Stimulated activated CD8-positive, alpha-beta memory T cell treated with anti-CD3 and anti-CD28 coated beads, Interleukin-7, amount 100 ng/mL, for 4 hours (primary cell): ENCODE measurements at regions not wholly inside any gene's neighbourhood (a gene's known extent, or its start where the extent isn't known, plus 50 kb on each side); places are given as distances from the start of the nearest gene placed in this dataset.
"Not testable (repeated sequence)": the region's sequence is repeated elsewhere in the genome, so short reads cannot be mapped to it uniquely, and the experiment has no call there.

Experiments
- DNase-seq, 2 donors: peaks; one replicate each; pipeline ENCODE4 v3.0.0-alpha.2; 2020; ENCODE audit warnings: low read depth in 2 of 2

DNA sequence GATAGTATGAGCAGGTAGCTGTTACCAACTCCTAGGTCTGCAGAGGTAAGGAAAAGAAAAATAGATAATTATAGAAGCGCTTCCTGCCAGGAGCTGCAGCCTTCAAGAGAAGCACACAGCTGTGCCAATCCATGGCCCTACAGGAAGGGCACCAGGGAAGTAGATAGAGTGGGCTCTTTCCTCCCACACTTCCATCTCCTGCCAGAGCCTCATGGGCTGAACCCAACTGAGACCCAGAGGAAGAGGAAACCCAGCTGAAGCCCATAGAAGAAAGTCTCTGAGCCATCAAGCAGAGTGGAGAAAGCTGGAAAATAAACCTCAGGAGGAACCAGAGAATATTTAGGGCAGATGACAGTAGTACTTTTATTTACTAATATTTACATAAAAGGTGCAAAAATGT, 146.7 kb upstream of the ATXN1 start:
- DNase-seq, result no peak

GRCh38 chr6:16904957-16905356, 143.7 kb upstream of the ATXN1 start:
- DNase-seq, result no peak

GRCh38 chr6:16903470-16903869, 142.2 kb upstream of the ATXN1 start:
- DNase-seq, result no peak

GRCh38 chr6:16902502-16902901, 141.2 kb upstream of the ATXN1 start:
- no peak for DNase-seq

- no peak for DNase-seq
Observed at GRCh38 chr6:16901782-16902181, 140.5 kb upstream of the ATXN1 start.

DNA sequence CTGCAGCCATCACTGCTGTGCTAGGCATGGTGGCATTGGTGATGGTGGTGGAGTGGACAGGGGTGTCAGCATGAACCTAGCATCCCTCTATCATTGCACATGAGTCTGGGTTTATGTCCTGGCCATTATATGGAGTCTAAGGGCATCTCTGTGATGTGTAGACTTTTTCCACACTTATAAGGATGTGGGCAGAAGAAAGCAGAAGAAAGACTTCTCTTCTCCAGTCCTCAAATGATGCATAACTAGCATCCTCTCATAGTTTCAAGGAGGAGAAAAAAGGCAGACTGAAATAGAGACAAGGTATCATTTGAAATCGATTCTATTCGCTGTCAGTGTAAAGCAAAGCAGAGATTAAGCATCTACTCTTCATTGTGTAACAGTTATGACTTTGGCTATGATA, 140.0 kb upstream of the ATXN1 start:
- DNase-seq, result no peak

GRCh38 chr6:16898640-16899396, 137.6 kb upstream of the ATXN1 start:
- DNase-seq, result no peak

GRCh38 chr6:16897669-16898068, 136.4 kb upstream of the ATXN1 start:
- DNase-seq, result no peak

GRCh38 chr6:16894301-16894700, 133.0 kb upstream of the ATXN1 start:
- no peak for DNase-seq

GRCh38 chr6:16891110-16891509, 129.8 kb upstream of the ATXN1 start:
- DNase-seq, result not testable (repeated sequence)

DNA sequence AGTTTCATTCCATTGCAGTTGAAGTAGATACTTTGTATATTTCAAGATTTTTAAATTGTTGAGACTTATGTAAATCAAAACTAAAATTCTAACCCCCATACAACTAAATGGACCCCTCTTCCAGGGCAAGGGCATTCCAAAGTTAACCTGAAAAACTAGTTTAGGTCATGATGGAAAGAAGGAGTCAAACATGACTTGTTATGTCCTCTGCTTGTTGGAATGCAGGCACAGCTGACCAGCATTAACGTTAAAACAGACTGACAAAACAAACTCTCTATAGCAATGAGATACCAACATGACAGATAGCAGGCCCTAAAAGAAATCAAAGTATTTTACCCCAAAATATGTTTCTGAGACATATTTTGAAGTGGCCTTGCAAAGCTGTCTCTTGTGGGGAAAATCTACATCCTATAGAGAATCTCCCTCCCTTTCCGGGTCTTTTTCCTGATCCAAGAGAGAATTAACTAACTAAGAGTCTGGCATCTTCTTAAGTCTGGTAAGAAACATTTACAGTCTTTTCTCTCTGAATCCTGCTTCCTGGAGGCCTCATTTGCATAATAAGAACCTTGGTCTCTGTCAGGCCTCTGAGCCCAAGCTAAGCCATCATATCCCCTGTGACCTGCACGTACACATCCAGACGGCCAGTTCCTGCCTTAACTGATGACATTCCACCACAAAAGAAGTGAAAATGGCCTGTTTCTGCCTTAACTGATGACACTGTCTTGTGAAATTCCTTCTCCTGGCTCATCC, 124.3 kb upstream of the ATXN1 start:
- DNase-seq, result no peak

DNA sequence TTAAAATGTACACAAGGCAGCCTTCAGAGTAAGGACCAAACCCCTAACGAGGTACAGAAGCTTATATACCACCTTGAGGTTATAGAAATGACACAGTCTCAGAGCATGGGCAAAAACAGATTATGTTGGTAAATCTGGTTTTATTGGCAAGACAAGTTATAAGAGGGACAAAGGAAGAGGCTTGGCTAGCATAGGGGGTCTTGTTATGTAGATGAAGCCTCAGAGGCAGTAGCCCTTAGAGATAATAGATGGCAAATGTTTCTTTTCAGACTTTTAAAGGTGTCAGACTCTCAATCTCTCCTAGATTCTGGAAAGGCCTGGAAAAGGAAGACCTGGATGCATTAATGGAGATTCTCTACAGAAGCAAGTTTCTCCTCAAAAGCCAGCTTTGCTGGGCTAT, 123.3 kb upstream of the ATXN1 start:
- DNase-seq, result no peak

- no peak for DNase-seq
Observed at GRCh38 chr6:16883414-16883813, 122.2 kb upstream of the ATXN1 start.

GRCh38 chr6:16882230-16882629, 121.0 kb upstream of the ATXN1 start:
- no peak for DNase-seq

- DNase-seq, result not testable (repeated sequence)
Observed at GRCh38 chr6:16876852-16877251, 115.6 kb upstream of the ATXN1 start.

GRCh38 chr6:16876201-16876600, 114.9 kb upstream of the ATXN1 start:
- no peak for DNase-seq

- no peak for DNase-seq
Observed at GRCh38 chr6:16873698-16874097, 112.4 kb upstream of the ATXN1 start.

DNA sequence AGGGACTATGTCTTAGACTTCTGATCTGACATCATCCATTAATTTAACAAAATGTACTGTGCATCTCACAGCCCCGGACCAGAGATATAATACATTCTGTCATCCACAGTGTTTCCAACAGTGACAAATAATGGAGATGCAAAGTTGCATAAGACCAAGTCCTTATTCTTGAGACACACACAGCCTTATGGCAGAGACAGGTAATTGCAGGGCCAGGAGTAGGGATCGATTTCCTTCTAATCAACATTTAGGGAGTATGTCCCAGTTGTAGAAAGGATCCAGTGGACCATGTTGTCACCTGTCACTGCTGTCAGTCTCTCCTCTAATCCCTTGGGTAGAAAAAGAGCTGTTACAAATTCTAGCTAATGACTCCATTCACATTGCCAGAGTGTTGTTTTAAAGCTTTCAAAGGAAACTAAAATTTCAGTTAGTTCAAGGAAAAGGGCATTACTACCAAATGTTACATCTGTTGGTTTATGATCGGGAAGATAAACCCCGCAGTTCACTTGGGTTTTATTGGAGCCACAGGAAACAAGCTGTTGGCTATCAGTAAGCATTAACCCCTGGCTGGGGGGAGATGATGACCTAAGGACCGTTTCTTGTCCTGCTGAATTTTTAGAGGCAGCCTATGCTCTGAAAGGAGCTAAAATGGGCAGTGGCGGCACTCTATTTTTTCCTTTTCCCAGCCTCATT, 111.4 kb upstream of the ATXN1 start:
- DNase-seq, result no peak

GRCh38 chr6:16871047-16871446, 109.8 kb upstream of the ATXN1 start:
- no peak for DNase-seq

- no peak for DNase-seq
Observed at GRCh38 chr6:16868968-16869367, 107.7 kb upstream of the ATXN1 start.

- no peak for DNase-seq
Observed at GRCh38 chr6:16857969-16858592, 96.8 kb upstream of the ATXN1 start.

DNA sequence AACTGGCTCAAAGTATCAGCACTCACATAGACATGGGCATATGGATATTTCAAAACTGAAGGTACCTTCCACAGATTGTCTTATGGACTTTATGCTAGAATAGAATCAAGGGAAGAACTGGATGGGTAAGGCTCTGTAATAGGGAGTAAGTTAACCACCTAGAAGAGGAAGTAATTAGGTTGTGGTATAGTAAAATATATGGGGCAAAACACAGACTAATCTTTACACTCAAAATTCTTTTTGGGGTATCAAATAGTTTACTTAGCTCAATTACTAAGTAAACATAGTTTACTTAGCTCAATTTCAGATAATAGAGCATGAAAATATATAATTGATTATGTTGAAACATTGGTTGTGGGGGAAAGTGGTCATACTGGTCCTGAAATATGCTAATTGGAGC, 94.2 kb upstream of the ATXN1 start:
- DNase-seq, result no peak
